IMR-90 (cell line): ENCODE measurements at regions not wholly inside any gene's neighbourhood (a gene's known extent, or its start where the extent isn't known, plus 50 kb on each side); places are given as distances from the start of the nearest gene placed in this dataset.

Source experiments
- ATAC-seq: fragments of 200-7000 bp; cut with Tn5 transposase; 2 replicates; pipeline ENCODE4 v1.9.1; 2020; ENCODE audit warnings: low read depth, mild to moderate bottlenecking, moderate library complexity
- BruUV-seq: library from RNA; stranded (reverse); fragments of 400-500 nt; replicated peaks from 2 replicates; lab custom pipeline; 2021; lab: Mats Ljungman, UMichigan
- CTCF ChIA-PET: fragments of 300-600 bp; formaldehyde crosslinking; extraction: SDS; loops from one replicate; lab custom pipeline; 2021; ENCODE audit warnings: antibody characterized with exemption; lab: Yijun Ruan, JAX
- POLR2A ChIA-PET: fragments of 300-600 bp; sonication (Branson Sonifier 250); formaldehyde crosslinking; loops from one replicate; lab custom pipeline; 2022; ENCODE audit warnings: antibody characterized with exemption; ENCODE audit not compliant: unreplicated experiment; lab: Charles Lee
- DNase-seq: peaks from one replicate; pipeline ENCODE4 v3.0.0; 2013
- H2AFZ ChIP-seq: replicated peaks from 2 replicates; pipeline ENCODE3; 2013; ENCODE audit warnings: low read length, mild to moderate bottlenecking; ENCODE audit not compliant: poor library complexity
- H2AK5ac ChIP-seq: 2 replicates; pipeline ENCODE4 v1.6.1; 2013; ENCODE audit warnings: low read depth, low read length, inconsistent platforms
- H2AK9ac ChIP-seq: replicated peaks from 2 replicates; pipeline ENCODE3; 2013; ENCODE audit warnings: mild to moderate bottlenecking, low read depth, low read length, moderate library complexity; ENCODE audit not compliant: poor library complexity
- H2BK120ac ChIP-seq: 2 replicates; pipeline ENCODE4 v1.6.1; 2013; ENCODE audit warnings: low read depth, low read length, inconsistent platforms
- H2BK15ac ChIP-seq: 3 replicates; pipeline ENCODE4 v1.6.1; 2013; ENCODE audit warnings: low read depth, low read length, inconsistent platforms
- H2BK20ac ChIP-seq: 2 replicates; pipeline ENCODE4 v1.6.1; 2013; ENCODE audit warnings: low read depth, mild to moderate bottlenecking, inconsistent platforms, low read length, moderate library complexity
- H2BK5ac ChIP-seq: 2 replicates; pipeline ENCODE4 v1.6.1; 2013; ENCODE audit warnings: mild to moderate bottlenecking, low read depth, low read length, inconsistent platforms; ENCODE audit not compliant: poor library complexity, severe bottlenecking
- H3K14ac ChIP-seq: replicated peaks from 2 replicates; pipeline ENCODE4 v1.6.1; 2013; ENCODE audit warnings: low read depth, low read length, inconsistent platforms
- H3K18ac ChIP-seq: 2 replicates; pipeline ENCODE4 v1.6.1; 2013; ENCODE audit warnings: low read depth, low read length, control low read depth
- H3K23ac ChIP-seq: 2 replicates; pipeline ENCODE4 v1.6.1; 2013; ENCODE audit warnings: low read depth, low read length, inconsistent platforms
- H3K27ac ChIP-seq: 2 replicates; pipeline ENCODE4 v1.5.1; 2013; ENCODE audit warnings: mild to moderate bottlenecking, control low read depth, low read length; ENCODE audit not compliant: insufficient read depth
- H3K27me3 ChIP-seq: 2 replicates; pipeline ENCODE4 v1.6.1; 2013; ENCODE audit warnings: low read length; ENCODE audit not compliant: control insufficient read depth, insufficient read depth
- H3K36me3 ChIP-seq: 2 replicates; pipeline ENCODE4 v1.6.1; 2013; ENCODE audit warnings: low read length, mixed read lengths; ENCODE audit not compliant: control insufficient read depth, insufficient read depth
- H3K4ac ChIP-seq: 2 replicates; pipeline ENCODE4 v1.6.1; 2013; ENCODE audit warnings: low read depth, low read length, inconsistent platforms
- H3K4me1 ChIP-seq: 2 replicates; pipeline ENCODE4 v1.6.1; 2013; ENCODE audit warnings: low read length, mixed read lengths; ENCODE audit not compliant: control insufficient read depth, insufficient read depth
- H3K4me2 ChIP-seq: 2 replicates; pipeline ENCODE4 v1.6.1; 2013; ENCODE audit warnings: low read depth, mild to moderate bottlenecking, control low read depth, low read length, moderate library complexity
- H3K4me3 ChIP-seq: 2 replicates; pipeline ENCODE4 v1.5.1; 2013; ENCODE audit warnings: low read depth, mild to moderate bottlenecking, control low read depth, low read length, moderate library complexity; ENCODE audit not compliant: insufficient read depth
- H3K56ac ChIP-seq: 2 replicates; pipeline ENCODE4 v1.6.1; 2013; ENCODE audit warnings: low read length, inconsistent platforms; ENCODE audit not compliant: insufficient read depth; ENCODE audit errors: extremely low read depth
- H3K79me1 ChIP-seq, 2 experiments: 2 replicates each; pipeline ENCODE4 v1.6.1; 2013; ENCODE audit warnings: low read length in 2 of 2, inconsistent platforms in 1 of 2, low read depth in 1 of 2
- H3K9ac ChIP-seq: 2 replicates; pipeline ENCODE4 v1.6.1; 2013; ENCODE audit warnings: low read depth, low read length, control low read depth
- H3K9me1 ChIP-seq: 2 replicates; pipeline ENCODE4 v1.6.1; 2013; ENCODE audit warnings: low read length, inconsistent platforms; ENCODE audit not compliant: insufficient read depth
- H3K9me3 ChIP-seq: 2 replicates; pipeline ENCODE4 v1.6.1; 2013; ENCODE audit warnings: low read length; ENCODE audit not compliant: control insufficient read depth, insufficient read depth
- H4K20me1 ChIP-seq: 2 replicates; pipeline ENCODE4 v1.6.1; 2013; ENCODE audit warnings: low read length, inconsistent platforms; ENCODE audit not compliant: insufficient read depth
- H4K5ac ChIP-seq: 2 replicates; pipeline ENCODE4 v1.6.1; 2013; ENCODE audit warnings: mild to moderate bottlenecking, low read depth, low read length, control low read depth
- H4K8ac ChIP-seq, 2 experiments: 2 replicates each; pipeline ENCODE4 v1.6.1; 2013; ENCODE audit warnings: low read depth in 2 of 2, low read length in 2 of 2, control low read depth in 1 of 2, inconsistent platforms in 1 of 2
- H4K91ac ChIP-seq: 2 replicates; pipeline ENCODE4 v1.6.1; 2013; ENCODE audit warnings: low read depth, low read length, inconsistent platforms; ENCODE audit not compliant: insufficient read depth
- CEBPB ChIP-seq: IDR thresholded peaks from 2 replicates; pipeline ENCODE4 v1.6.1; 2012; ENCODE audit warnings: low read depth, low read length, improper control_type of control experiment
- CHD1 ChIP-seq: IDR thresholded peaks from 2 replicates; pipeline ENCODE4 v1.6.1; 2012; ENCODE audit warnings: low read depth, low read length, improper control_type of control experiment
- CTCF ChIP-seq: conservative IDR thresholded peaks from 2 replicates; pipeline ENCODE4 v1.5.1; 2012; ENCODE audit warnings: mild to moderate bottlenecking, low read depth, low read length, improper control_type of control experiment
- FOS ChIP-seq: fragments of 150-350 bp; IDR thresholded peaks from 2 replicates; pipeline ENCODE4 v1.6.1; 2016; ENCODE audit warnings: low read depth, low read length
- MAFK ChIP-seq: IDR thresholded peaks from 2 replicates; pipeline ENCODE4 v1.6.1; 2012; ENCODE audit warnings: low read depth, low read length, improper control_type of control experiment
- MAZ ChIP-seq: IDR thresholded peaks from 2 replicates; pipeline ENCODE4 v1.6.1; 2012; ENCODE audit warnings: low read depth, mild to moderate bottlenecking, low read length, improper control_type of control experiment, moderate library complexity, borderline replicate concordance
- MXI1 ChIP-seq: IDR thresholded peaks from 2 replicates; pipeline ENCODE4 v1.6.1; 2012; ENCODE audit warnings: low read depth, mild to moderate bottlenecking, low read length, moderate library complexity, borderline replicate concordance
- NFE2L2 ChIP-seq: fragments of 150-350 bp; IDR thresholded peaks from 2 replicates; pipeline ENCODE4 v1.6.1; 2016; ENCODE audit warnings: low read depth, mild to moderate bottlenecking, low read length
- POLR2A ChIP-seq: IDR thresholded peaks from 2 replicates; pipeline ENCODE4 v1.6.1; 2012; ENCODE audit warnings: mild to moderate bottlenecking, low read depth, low read length
- RAD21 ChIP-seq: IDR thresholded peaks from 2 replicates; pipeline ENCODE4 v1.6.1; 2012; ENCODE audit warnings: low read length, improper control_type of control experiment
- RCOR1 ChIP-seq: IDR thresholded peaks from 2 replicates; pipeline ENCODE4 v1.6.1; 2012; ENCODE audit warnings: mild to moderate bottlenecking, low read length, improper control_type of control experiment; ENCODE audit not compliant: insufficient replicate concordance
- RFX5 ChIP-seq: IDR thresholded peaks from 2 replicates; pipeline ENCODE4 v1.8.0; 2012; ENCODE audit warnings: low read depth, mild to moderate bottlenecking, low read length, moderate library complexity
- SMC3 ChIP-seq: fragments of 150-350 bp; IDR thresholded peaks from 2 replicates; pipeline ENCODE4 v1.6.1; 2016; ENCODE audit warnings: low read depth, mild to moderate bottlenecking, antibody characterized with exemption, low read length, moderate library complexity
- WGBS, 2 experiments: methylation state at CpG; one replicate each; pipeline versions ENCODE4 v1.1.5 to v1.1.7; 2013; ENCODE audit warnings: missing lambda C conversion rate in 2 of 2; ENCODE audit not compliant: insufficient read length in 1 of 2; ENCODE audit errors: extremely low coverage in 2 of 2; 5-methylcytosine and 5-hydroxymethylcytosine counted together
- dilution Hi-C: fragments of 300-500 bp; cut with HindIII; formaldehyde crosslinking; loops from one replicate; pipeline ENCODE4 v1.14.3; 2018; ENCODE audit warnings: low sequenced_read_pairs; ENCODE audit not compliant: unreplicated experiment
- in situ Hi-C: fragments of 300-500 bp; cut with MboI; formaldehyde crosslinking; loops from 3 replicates; pipeline ENCODE4 v1.14.3; 2019; ENCODE audit warnings: low sequenced_read_pairs, inconsistent platforms, mixed read lengths
- intact Hi-C: fragments of 100-400 bp; cut with micrococcal nuclease; formaldehyde crosslinking; loops from 2 replicates; pipeline ENCODE4 v1.10.0; 2022

GRCh38 chr11:70556884-70557741, 158.8 kb downstream of the CTTN start (continued):
- no peak for TF ChIP-seq NFE2L2

- Histone ChIP-seq H3K36me3 (no peaks in the 10 kb centered on the region), H3K27me3 (no peaks in the 10 kb centered on the region; the same call in 1 of the 2 replicates), H3K14ac (no peak overlapping the region), H2AK5ac (no peak overlapping the region), H2BK15ac (no peak overlapping the region), H2BK5ac (no peak overlapping the region), H2AK9ac (no peak overlapping the region), H4K8ac (no peak overlapping the region), H3K18ac (no peak overlapping the region), H4K5ac (no peak overlapping the region), H4K20me1 (no peaks in the 10 kb centered on the region; the same call in 1 of the 2 replicates), H3K79me1 (no peaks in the 10 kb centered on the region), H3K4me3 (no peak overlapping the region), H3K56ac (no peak overlapping the region), H3K23ac (no peak overlapping the region), H3K4ac (no peak overlapping the region), H2BK120ac (no peak overlapping the region), H3K9me3 (no peaks in the 10 kb centered on the region), H3K27ac (no peak overlapping the region), H4K91ac (no peak overlapping the region), H2BK20ac (no peak overlapping the region), H3K9me1 (no peaks in the 10 kb centered on the region), H3K9ac (no peak overlapping the region), H2AFZ (no peak overlapping the region), H3K4me2 (no peak overlapping the region), H3K4me1 (no peaks in the 10 kb centered on the region)
- DNase-seq (no peak), ATAC-seq (no peak)
- in situ Hi-C loops (no loop called here), intact Hi-C loops (loop anchor here (5.0 kb wide), 1 partner anchor 36 kb away; no protein-coding TSS in a partner anchor), dilution Hi-C loops (no loop called here)
- CTCF ChIA-PET: interaction anchor here (0.7 kb wide), 2 partner anchors 10 to 51 kb away, joined by 3 to 6 read pairs; no protein-coding TSS in a partner anchor
- WGBS, 2 experiments: 81% methylated on average over 20 of the region's 27 CpGs; no CpG with 5 or more reads in 1 of the 2 experiments
- no TSS peak for BruUV-seq
- POLR2A ChIA-PET: no interaction called here
- no peak for TF ChIP-seq RAD21
- TF ChIP-seq CTCF: no peak
- TF ChIP-seq CHD1: no peak
- no peak for TF ChIP-seq SMC3
- TF ChIP-seq POLR2A: no peak
- TF ChIP-seq FOS: no peak
- TF ChIP-seq MXI1: no peak
- TF ChIP-seq MAZ: no peak
- TF ChIP-seq NFE2L2: no peak
- TF ChIP-seq RFX5: no peak
- TF ChIP-seq MAFK: no peak
- no peak for TF ChIP-seq RCOR1
- no peak for TF ChIP-seq CEBPB
Observed at GRCh38 chr11:70557742-70558485, 159.6 kb downstream of the CTTN start.
